ENCODE measurements at regions not wholly inside any gene's neighbourhood (a gene's known extent, or its start where the extent isn't known, plus 50 kb on each side); places are given as distances from the start of the nearest gene placed in this dataset.

GRCh38 chr6:15861486-15861885 lies 198.7 kb upstream of the DTNBP1 start:
- FAIRE-seq = no peak
- ChIA-PET CTCF (no interaction called here), POLR2A (no interaction called here)
- ATAC-seq = no peak
- no peak overlapping the region for H3K27ac ChIP-seq
- H3K4me1 ChIP-seq = no peaks in the 10 kb centered on the region
- TF ChIP-seq MAZ (IDR thresholded peaks at IDR 0.05; ENCODE audit: borderline replicate concordance, low read depth, low read length) = no peak
- TF ChIP-seq NFE2L2 (conservative IDR thresholded peaks at IDR 0.05; ENCODE audit: low read length) = no peak
- TF ChIP-seq RAD21 (conservative IDR thresholded peaks at IDR 0.05 in 1 of 2, IDR thresholded peaks at IDR 0.05 in 1 of 2) = no peak
- no peak for TF ChIP-seq RCOR1 (IDR thresholded peaks at IDR 0.05; ENCODE audit: low read depth, low read length)
- no peak for TF ChIP-seq POLR2A (IDR thresholded peaks at IDR 0.05; ENCODE audit: low read length)
- TF ChIP-seq BCL3 (IDR thresholded peaks at IDR 0.05) = no peak
- TF ChIP-seq BHLHE40 (IDR thresholded peaks at IDR 0.05; ENCODE audit: low read depth, low read length) = no peak
- no peak for TF ChIP-seq PBX3 (IDR thresholded peaks at IDR 0.05)
- no peak for TF ChIP-seq KDM5A (IDR thresholded peaks at IDR 0.05)
- no peak for TF ChIP-seq ZNF302 (CRISPR knock-in tag; IDR thresholded peaks at IDR 0.05)
- no peak for TF ChIP-seq PHF8 (IDR thresholded peaks at IDR 0.05; ENCODE audit: borderline replicate concordance, low read depth)
- no peak for TF ChIP-seq USF2 (IDR thresholded peaks at IDR 0.05)
- H3K4me3 ChIP-seq = no peak overlapping the region
- no peak overlapping the region for H3K4me2 ChIP-seq
- DNase-seq (ENCODE audit: low read depth in 1 of 2, low spot score in 1 of 2) = no peak
- 48% methylated on average over 3 of the region's 3 CpGs for WGBS (ENCODE audit: missing lambda C conversion rate)
- no peaks in the 10 kb centered on the region for H3K9me3 ChIP-seq

GRCh38 chr6:15854826-15855710 lies 192.2 kb upstream of the DTNBP1 start:
- TF ChIP-seq TP53 (CRISPR knock-in tag; IDR thresholded peaks at IDR 0.05) = no peak
- no peak for TF ChIP-seq KDM1A (IDR thresholded peaks at IDR 0.05; ENCODE audit: low read depth)
- TF ChIP-seq KDM5A (IDR thresholded peaks at IDR 0.05) = no peak
- no peak for TF ChIP-seq HDAC2 (IDR thresholded peaks at IDR 0.05)
- no peak for TF ChIP-seq EP300 (IDR thresholded peaks at IDR 0.05)
- TF ChIP-seq RFX5 (IDR thresholded peaks at IDR 0.05) = no peak
- TF ChIP-seq RNF2 (IDR thresholded peaks at IDR 0.05; ENCODE audit: borderline replicate concordance, low read depth) = no peak
- ATAC-seq = no peak
- Histone ChIP-seq H3K4me3 (no peak overlapping the region), H3K27ac (no peak overlapping the region), H3K4me1 (no peaks in the 10 kb centered on the region), H3K4me2 (no peak overlapping the region), H3K9me3 (no peaks in the 10 kb centered on the region)
- CTCF ChIA-PET = no interaction called here
- DNase-seq (ENCODE audit: low read depth in 1 of 2, low spot score in 1 of 2) = no peak
- POLR2A ChIA-PET = no interaction called here
- 41% methylated on average over 7 of the region's 7 CpGs for WGBS (ENCODE audit: missing lambda C conversion rate)
- FAIRE-seq = no peak

DNA sequence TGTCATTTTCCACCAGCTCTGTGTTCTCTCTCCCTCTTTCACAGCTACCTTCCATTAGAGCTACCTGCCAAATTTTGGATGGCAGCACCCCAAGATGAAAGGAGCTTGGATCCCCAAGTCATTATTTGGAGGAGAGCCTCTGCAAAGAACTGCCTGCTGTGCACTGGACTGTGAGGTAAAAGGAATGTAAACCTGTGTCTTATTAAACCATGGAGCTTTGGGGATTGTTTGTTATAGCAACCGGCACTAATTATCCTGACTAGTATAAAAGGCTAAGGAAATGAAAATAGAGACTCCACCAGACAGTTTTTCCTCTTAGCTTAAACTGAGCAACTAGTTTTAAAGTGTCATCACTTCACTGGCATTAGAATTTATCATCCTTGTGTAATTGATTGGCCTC lies 191.6 kb upstream of the DTNBP1 start:
- Histone ChIP-seq H3K9me3 (no peaks in the 10 kb centered on the region), H3K4me3 (no peak overlapping the region), H3K4me1 (no peaks in the 10 kb centered on the region), H3K27ac (no peak overlapping the region), H3K4me2 (no peak overlapping the region)
- ATAC-seq (no peak), FAIRE-seq (no peak), DNase-seq (ENCODE audit: low read depth in 1 of 2, low spot score in 1 of 2) (no peak)
- TF ChIP-seq FOXS1 (CRISPR knock-in tag; IDR thresholded peaks at IDR 0.05) = no peak
- no peak for TF ChIP-seq HOXA7 (CRISPR knock-in tag; IDR thresholded peaks at IDR 0.05)
- TF ChIP-seq EHF (CRISPR knock-in tag; IDR thresholded peaks at IDR 0.05) = no peak
- no peak for TF ChIP-seq KDM1A (IDR thresholded peaks at IDR 0.05; ENCODE audit: low read depth)
- CTCF ChIA-PET = no interaction called here
- WGBS (ENCODE audit: missing lambda C conversion rate) = 94% methylated on average over 1 of the region's 1 CpG
- POLR2A ChIA-PET = no interaction called here

Data from A549 (cell line).